Stromal cell of bone marrow (primary cell): ENCODE measurements at regions not wholly inside any gene's neighbourhood (a gene's known extent, or its start where the extent isn't known, plus 50 kb on each side); places are given as distances from the start of the nearest gene placed in this dataset.

ENCODE experiments used
- DNase-seq: peaks from one replicate; pipeline ENCODE4 v3.0.0-alpha.2; 2012; ENCODE audit warnings: low read depth

- DNase-seq: no peak
Measured at GRCh38 chrX:9087271-9088040, 53.5 kb upstream of the FAM9B start.

- no peak for DNase-seq
Measured at GRCh38 chrX:9088896-9089295, 55.0 kb upstream of the FAM9B start.

DNA sequence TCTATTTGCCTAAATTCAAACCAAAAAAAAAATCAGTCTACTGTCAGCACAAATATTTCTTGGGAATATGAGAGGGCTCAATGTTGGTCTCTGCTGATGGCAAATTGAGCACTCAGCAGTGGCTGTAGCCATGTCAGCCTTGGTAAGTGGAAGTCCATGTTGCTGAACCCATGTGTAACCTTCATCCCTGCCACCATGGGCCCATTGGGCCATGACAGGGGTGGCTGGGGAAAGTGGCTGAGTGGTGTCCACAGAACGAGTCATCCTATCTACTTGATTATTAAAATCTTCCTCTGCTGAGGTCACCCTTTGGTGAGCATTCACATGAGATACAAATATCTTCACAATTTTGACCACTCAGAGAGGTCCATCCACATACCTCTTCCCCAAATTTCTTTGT is 56.8 kb upstream of the FAM9B start:
- no peak for DNase-seq

GRCh38 chrX:9091258-9091657 is 57.3 kb upstream of the FAM9B start:
- DNase-seq: no peak

- no peak for DNase-seq
Measured at GRCh38 chrX:9102956-9103355, 69.0 kb upstream of the FAM9B start.

DNA sequence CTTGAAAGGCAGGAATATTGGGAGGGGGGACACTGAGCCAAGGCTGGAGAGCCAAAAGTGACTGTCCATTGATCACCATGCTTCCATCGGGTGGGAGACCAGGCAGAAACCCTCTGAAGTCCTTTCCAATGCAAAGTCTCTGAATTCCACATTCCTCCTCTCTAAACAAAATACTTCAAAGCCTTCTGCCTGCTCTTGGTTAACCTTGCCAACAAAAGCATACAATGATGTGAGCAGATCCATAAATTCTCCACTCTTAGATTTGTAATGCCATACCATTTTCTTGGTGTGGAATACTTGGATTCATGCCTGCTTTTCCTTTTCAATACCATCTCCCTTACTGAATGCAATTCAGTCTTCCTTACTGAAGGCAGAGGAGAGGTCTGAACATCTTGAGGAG is 74.1 kb upstream of the FAM9B start:
- no peak for DNase-seq

DNA sequence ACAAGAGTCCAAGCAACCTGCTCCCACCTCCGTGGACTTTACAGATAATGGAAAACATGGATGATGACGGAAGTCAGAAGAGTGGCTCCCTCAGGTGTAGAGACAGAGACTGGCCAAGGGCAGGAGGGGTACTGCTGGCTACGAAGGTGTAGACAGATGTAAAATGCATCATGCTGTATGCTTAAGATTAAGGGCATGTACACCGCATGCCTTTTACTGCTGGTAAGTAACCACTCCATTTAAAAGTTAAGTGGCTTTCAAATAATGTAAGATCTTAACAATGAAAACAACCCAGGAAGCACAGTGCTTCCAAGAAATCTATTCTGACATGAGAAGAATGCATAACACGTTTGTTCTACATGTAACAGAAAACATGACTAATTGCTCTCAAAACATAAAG is 76.9 kb upstream of the FAM9B start:
- DNase-seq: no peak

DNA sequence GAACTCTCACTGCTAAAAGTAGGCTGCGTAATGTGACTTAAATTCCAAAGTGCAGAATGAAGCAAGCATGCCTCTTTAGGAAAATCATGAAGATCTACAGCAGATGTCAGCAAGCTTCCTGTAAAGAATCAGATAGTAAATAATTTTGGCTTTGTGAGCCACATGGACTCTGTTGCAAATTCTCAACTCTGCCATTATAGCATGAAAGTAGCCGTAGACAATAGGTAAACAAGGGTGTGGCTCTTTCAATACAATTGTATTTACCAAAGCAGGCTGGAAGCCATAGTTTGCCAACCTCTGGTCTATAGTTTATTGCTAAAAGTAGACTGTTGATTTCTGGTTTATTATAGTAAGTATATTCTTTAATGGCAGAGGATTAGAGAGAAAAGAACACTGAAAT is 80.3 kb upstream of the FAM9B start:
- no peak for DNase-seq

- no peak for DNase-seq
Measured at GRCh38 chrX:9117851-9118250, 83.9 kb upstream of the FAM9B start.

DNA sequence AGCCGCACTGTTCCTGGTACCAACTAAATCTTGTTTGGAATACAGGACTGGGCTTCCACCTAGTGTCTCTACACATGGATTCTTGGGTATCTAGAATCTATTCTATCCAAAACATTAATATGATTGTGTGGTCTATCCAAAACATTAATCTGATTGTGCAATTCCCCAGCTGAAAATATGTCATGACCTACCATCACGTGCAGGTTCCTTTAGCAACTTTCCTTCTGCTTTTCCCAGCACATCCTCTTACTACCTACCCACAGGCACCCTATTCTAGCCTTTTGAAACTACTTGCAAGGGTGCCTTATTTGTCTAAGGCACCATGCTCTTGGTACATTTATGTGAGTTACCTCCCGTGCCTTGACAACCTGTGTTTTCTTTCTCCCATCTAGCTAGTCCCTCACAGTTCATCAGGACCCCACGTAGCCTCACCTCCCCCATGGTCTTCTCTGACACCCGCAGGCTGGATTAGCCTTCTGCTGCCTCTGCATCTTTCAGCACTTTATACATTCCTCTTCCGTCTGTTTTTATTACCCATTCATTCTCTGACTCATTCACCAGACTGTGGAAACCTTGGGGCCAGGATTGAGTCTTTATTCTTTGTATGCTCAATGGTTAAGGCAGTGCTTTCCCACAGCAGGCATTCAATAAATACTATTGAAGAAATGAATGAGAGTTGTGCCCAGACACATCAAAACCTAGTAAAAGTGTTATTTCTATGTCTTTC is 88.8 kb upstream of the FAM9B start:
- no peak for DNase-seq

GRCh38 chrX:9127986-9128385 is 94.1 kb upstream of the FAM9B start:
- DNase-seq: no peak

DNA sequence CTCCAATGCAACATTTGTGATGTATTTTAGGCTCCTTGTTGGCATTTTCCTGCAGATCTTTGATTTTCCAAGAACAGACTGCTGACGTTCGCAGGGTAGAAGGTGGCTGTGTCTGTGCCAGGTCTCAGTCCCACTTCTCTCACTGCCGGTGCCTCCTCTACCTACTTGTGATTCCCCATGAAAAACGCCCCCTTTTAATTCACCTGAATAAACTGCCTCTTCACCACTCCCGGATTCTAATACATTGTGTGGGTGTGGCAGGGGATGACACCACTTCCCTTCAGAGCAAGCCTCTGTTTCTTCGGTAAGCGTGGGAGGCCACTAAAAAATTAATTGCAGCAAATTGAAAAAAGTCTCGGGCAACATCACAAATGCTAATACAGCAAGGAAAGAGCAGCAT is 96.1 kb upstream of the FAM9B start:
- no peak for DNase-seq

DNA sequence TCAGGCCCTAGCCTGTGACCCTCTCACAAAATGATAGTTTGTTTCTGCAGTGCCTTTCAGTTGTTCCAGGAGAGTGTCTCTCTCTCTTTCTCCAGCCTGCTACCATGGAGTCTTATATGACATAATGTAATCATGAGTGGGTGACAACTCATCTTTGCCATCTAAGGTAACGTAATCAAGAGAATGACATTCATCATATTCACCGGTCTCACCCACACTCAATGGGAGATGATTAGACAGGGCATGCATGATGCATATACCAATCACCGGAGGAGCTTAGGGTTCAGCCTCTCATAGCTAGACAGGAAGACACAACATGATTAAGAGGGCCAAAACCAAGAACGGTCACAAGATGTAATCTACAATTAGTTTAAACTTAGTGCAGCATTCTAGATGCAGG is 97.1 kb upstream of the FAM9B start:
- no peak for DNase-seq

- DNase-seq: no peak
Measured at GRCh38 chrX:9132036-9132638, 98.2 kb upstream of the FAM9B start.

DNA sequence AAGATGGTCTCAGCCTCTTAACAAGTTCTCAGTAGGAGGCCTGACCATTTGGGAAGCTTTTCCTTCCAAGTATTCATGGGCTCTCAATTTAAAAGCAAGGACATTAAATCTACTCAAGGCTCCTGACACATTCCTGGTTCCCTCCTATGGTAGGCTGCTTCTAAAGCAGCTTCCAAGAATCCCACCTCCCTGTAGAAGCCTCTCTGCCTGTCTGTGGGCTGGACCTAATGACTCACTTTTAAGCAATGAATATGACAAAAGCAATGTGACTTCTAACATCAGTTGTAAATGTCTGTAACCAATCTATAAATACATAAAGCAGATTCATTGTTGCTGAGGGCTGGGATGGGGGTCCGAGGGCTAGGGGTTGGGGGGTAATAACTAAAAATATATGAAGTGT is 99.5 kb upstream of the FAM9B start:
- DNase-seq: no peak

- DNase-seq: no peak
Measured at GRCh38 chrX:9134366-9134765, 100.4 kb upstream of the FAM9B start.

DNA sequence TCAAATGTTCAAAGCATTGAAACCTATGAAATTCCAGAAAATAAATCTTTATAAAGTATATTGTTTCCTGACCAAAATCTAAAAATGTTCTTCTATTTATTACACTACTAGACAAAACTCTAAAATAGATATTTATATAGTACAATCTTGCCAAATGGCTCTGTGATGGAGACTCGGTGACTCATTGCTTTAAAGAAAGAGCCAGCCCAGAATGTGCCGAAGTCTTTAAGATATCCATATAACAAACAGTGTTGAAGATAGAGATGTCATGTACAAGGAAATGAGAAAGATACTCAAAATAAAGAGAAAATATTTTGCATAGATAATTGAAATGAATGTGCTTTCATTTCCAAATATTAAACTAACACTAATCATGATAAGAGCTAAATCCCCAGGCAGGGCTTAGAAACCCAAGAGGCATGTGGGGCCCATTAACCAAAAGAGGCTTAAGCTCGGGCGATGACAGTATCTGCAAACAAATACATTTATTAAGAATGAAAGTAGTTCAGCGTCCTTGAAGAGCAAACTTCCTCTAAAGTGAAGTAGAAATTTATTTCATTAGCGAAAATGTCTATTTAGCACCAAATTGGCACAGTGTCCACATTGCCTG is 102.1 kb upstream of the FAM9B start:
- no peak for DNase-seq

DNA sequence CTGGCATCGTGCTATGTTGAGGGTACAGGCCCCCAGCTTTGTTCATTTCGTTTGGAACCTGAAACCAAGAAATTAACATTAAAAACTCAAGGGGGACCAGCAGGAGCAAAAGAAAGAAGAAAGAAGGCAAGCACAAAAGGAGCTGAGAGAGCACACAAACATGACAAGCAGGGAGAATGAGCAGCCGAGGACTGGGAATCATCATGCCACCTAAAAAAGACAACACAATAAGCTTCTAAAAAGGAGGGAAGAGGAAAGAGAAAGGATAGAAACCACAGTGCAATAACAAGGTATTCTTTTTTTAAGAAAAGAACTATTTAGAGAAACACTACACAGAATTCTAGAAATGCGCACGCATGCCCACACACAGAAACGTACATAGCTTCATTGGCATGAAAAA is 103.2 kb upstream of the FAM9B start:
- DNase-seq: no peak

DNA sequence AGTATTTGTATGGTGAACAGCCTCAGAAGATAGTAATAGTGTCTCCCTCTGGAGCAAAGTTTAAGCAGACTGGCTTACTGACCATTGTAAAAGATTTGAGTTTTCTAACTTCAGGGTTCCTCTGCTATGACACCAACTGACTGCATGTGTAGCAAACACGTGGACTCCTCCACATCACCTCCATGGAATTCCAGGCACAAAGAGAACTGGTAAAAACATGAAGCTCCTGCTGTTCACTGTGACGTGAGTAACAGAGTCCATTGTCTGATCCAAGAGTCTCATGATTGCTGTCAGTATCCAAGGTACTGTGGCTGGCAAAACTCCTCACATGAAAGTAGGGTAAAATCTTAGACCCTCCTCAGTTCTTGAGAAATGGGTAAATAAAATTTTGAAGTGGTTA is 107.6 kb upstream of the FAM9B start:
- DNase-seq: no peak

DNA sequence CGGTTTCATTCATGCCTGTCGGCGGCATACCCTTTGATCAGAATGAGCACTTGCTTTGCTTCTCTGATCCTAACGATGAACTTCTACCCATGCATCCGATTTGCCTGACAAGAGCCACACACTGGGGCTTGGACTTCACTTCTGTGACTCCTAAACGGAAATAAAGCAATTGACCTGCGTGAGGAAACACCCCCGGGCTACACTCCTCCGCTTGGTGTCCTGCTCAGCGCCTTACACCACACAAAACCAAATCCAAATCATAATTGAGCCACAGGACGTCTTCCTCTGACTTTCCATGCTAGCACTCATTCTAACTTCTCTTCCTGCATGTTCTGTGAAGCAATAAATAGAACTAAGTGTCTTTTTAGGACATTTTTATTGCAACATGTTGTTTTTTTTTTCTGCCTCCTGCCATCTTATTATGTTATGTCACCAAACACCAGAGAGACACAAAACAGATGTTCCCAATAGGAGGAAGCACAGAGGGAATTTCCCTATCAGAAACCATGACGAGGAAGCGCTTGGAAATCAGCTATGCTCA is 110.8 kb upstream of the FAM9B start:
- DNase-seq: no peak

- DNase-seq: no peak
Measured at GRCh38 chrX:9146657-9147056, 112.7 kb upstream of the FAM9B start.

DNA sequence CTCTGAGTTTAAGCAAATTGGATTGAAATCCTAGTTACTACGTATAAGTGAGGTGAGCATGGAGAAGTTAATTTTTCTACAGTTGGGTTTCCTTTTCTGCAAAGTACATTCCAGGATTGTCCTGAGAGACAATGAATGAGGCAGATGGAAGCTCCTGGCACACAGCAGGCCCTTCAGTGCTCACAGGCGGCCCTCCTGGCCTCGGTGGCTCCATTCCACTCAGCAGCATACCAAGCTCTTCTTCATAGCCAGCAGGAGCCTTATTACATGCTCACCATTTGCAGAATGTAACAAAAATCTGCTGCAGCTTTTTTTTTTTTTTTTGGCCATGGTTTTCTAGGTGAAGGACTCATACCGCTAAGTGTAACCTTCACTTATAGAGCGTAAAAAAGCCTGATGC is 113.2 kb upstream of the FAM9B start:
- DNase-seq: no peak

GRCh38 chrX:9147726-9148125 is 113.8 kb upstream of the FAM9B start:
- DNase-seq: no peak
